IMR-90 (cell line): ENCODE measurements at regions not wholly inside any gene's neighbourhood (a gene's known extent, or its start where the extent isn't known, plus 50 kb on each side); places are given as distances from the start of the nearest gene placed in this dataset.

Experiments used
- ATAC-seq: fragments of 200-7000 bp; cut with Tn5 transposase; 2 replicates; pipeline ENCODE4 v1.9.1; 2020; ENCODE audit warnings: low read depth, mild to moderate bottlenecking, moderate library complexity
- BruUV-seq: library from RNA; stranded (reverse); fragments of 400-500 nt; replicated peaks from 2 replicates; lab custom pipeline; 2021; lab: Mats Ljungman, UMichigan
- CTCF ChIA-PET: fragments of 300-600 bp; formaldehyde crosslinking; extraction: SDS; loops from one replicate; lab custom pipeline; 2021; ENCODE audit warnings: antibody characterized with exemption; lab: Yijun Ruan, JAX
- POLR2A ChIA-PET: fragments of 300-600 bp; sonication (Branson Sonifier 250); formaldehyde crosslinking; loops from one replicate; lab custom pipeline; 2022; ENCODE audit warnings: antibody characterized with exemption; ENCODE audit not compliant: unreplicated experiment; lab: Charles Lee
- DNase-seq: peaks from one replicate; pipeline ENCODE4 v3.0.0; 2013
- H2AFZ ChIP-seq: replicated peaks from 2 replicates; pipeline ENCODE3; 2013; ENCODE audit warnings: low read length, mild to moderate bottlenecking; ENCODE audit not compliant: poor library complexity
- H2AK5ac ChIP-seq: 2 replicates; pipeline ENCODE4 v1.6.1; 2013; ENCODE audit warnings: low read depth, low read length, inconsistent platforms
- H2AK9ac ChIP-seq: replicated peaks from 2 replicates; pipeline ENCODE3; 2013; ENCODE audit warnings: mild to moderate bottlenecking, low read depth, low read length, moderate library complexity; ENCODE audit not compliant: poor library complexity
- H2BK120ac ChIP-seq: 2 replicates; pipeline ENCODE4 v1.6.1; 2013; ENCODE audit warnings: low read depth, low read length, inconsistent platforms
- H2BK15ac ChIP-seq: 3 replicates; pipeline ENCODE4 v1.6.1; 2013; ENCODE audit warnings: low read depth, low read length, inconsistent platforms
- H2BK20ac ChIP-seq: 2 replicates; pipeline ENCODE4 v1.6.1; 2013; ENCODE audit warnings: low read depth, mild to moderate bottlenecking, inconsistent platforms, low read length, moderate library complexity
- H2BK5ac ChIP-seq: 2 replicates; pipeline ENCODE4 v1.6.1; 2013; ENCODE audit warnings: mild to moderate bottlenecking, low read depth, low read length, inconsistent platforms; ENCODE audit not compliant: poor library complexity, severe bottlenecking
- H3K14ac ChIP-seq: replicated peaks from 2 replicates; pipeline ENCODE4 v1.6.1; 2013; ENCODE audit warnings: low read depth, low read length, inconsistent platforms
- H3K18ac ChIP-seq: 2 replicates; pipeline ENCODE4 v1.6.1; 2013; ENCODE audit warnings: low read depth, low read length, control low read depth
- H3K23ac ChIP-seq: 2 replicates; pipeline ENCODE4 v1.6.1; 2013; ENCODE audit warnings: low read depth, low read length, inconsistent platforms
- H3K27ac ChIP-seq: 2 replicates; pipeline ENCODE4 v1.5.1; 2013; ENCODE audit warnings: mild to moderate bottlenecking, control low read depth, low read length; ENCODE audit not compliant: insufficient read depth
- H3K27me3 ChIP-seq: 2 replicates; pipeline ENCODE4 v1.6.1; 2013; ENCODE audit warnings: low read length; ENCODE audit not compliant: control insufficient read depth, insufficient read depth
- H3K36me3 ChIP-seq: 2 replicates; pipeline ENCODE4 v1.6.1; 2013; ENCODE audit warnings: low read length, mixed read lengths; ENCODE audit not compliant: control insufficient read depth, insufficient read depth
- H3K4ac ChIP-seq: 2 replicates; pipeline ENCODE4 v1.6.1; 2013; ENCODE audit warnings: low read depth, low read length, inconsistent platforms
- H3K4me1 ChIP-seq: 2 replicates; pipeline ENCODE4 v1.6.1; 2013; ENCODE audit warnings: low read length, mixed read lengths; ENCODE audit not compliant: control insufficient read depth, insufficient read depth
- H3K4me2 ChIP-seq: 2 replicates; pipeline ENCODE4 v1.6.1; 2013; ENCODE audit warnings: low read depth, mild to moderate bottlenecking, control low read depth, low read length, moderate library complexity
- H3K4me3 ChIP-seq: 2 replicates; pipeline ENCODE4 v1.5.1; 2013; ENCODE audit warnings: low read depth, mild to moderate bottlenecking, control low read depth, low read length, moderate library complexity; ENCODE audit not compliant: insufficient read depth
- H3K56ac ChIP-seq: 2 replicates; pipeline ENCODE4 v1.6.1; 2013; ENCODE audit warnings: low read length, inconsistent platforms; ENCODE audit not compliant: insufficient read depth; ENCODE audit errors: extremely low read depth
- H3K79me1 ChIP-seq, 2 experiments: 2 replicates each; pipeline ENCODE4 v1.6.1; 2013; ENCODE audit warnings: low read length in 2 of 2, inconsistent platforms in 1 of 2, low read depth in 1 of 2
- H3K9ac ChIP-seq: 2 replicates; pipeline ENCODE4 v1.6.1; 2013; ENCODE audit warnings: low read depth, low read length, control low read depth
- H3K9me1 ChIP-seq: 2 replicates; pipeline ENCODE4 v1.6.1; 2013; ENCODE audit warnings: low read length, inconsistent platforms; ENCODE audit not compliant: insufficient read depth
- H3K9me3 ChIP-seq: 2 replicates; pipeline ENCODE4 v1.6.1; 2013; ENCODE audit warnings: low read length; ENCODE audit not compliant: control insufficient read depth, insufficient read depth
- H4K20me1 ChIP-seq: 2 replicates; pipeline ENCODE4 v1.6.1; 2013; ENCODE audit warnings: low read length, inconsistent platforms; ENCODE audit not compliant: insufficient read depth
- H4K5ac ChIP-seq: 2 replicates; pipeline ENCODE4 v1.6.1; 2013; ENCODE audit warnings: mild to moderate bottlenecking, low read depth, low read length, control low read depth
- H4K8ac ChIP-seq, 2 experiments: 2 replicates each; pipeline ENCODE4 v1.6.1; 2013; ENCODE audit warnings: low read depth in 2 of 2, low read length in 2 of 2, control low read depth in 1 of 2, inconsistent platforms in 1 of 2
- H4K91ac ChIP-seq: 2 replicates; pipeline ENCODE4 v1.6.1; 2013; ENCODE audit warnings: low read depth, low read length, inconsistent platforms; ENCODE audit not compliant: insufficient read depth
- FOS ChIP-seq: fragments of 150-350 bp; IDR thresholded peaks from 2 replicates; pipeline ENCODE4 v1.6.1; 2016; ENCODE audit warnings: low read depth, low read length
- WGBS, 2 experiments: methylation state at CpG; one replicate each; pipeline versions ENCODE4 v1.1.5 to v1.1.7; 2013; ENCODE audit warnings: missing lambda C conversion rate in 2 of 2; ENCODE audit not compliant: insufficient read length in 1 of 2; ENCODE audit errors: extremely low coverage in 2 of 2; 5-methylcytosine and 5-hydroxymethylcytosine counted together
- dilution Hi-C: fragments of 300-500 bp; cut with HindIII; formaldehyde crosslinking; loops from one replicate; pipeline ENCODE4 v1.14.3; 2018; ENCODE audit warnings: low sequenced_read_pairs; ENCODE audit not compliant: unreplicated experiment
- in situ Hi-C: fragments of 300-500 bp; cut with MboI; formaldehyde crosslinking; loops from 3 replicates; pipeline ENCODE4 v1.14.3; 2019; ENCODE audit warnings: low sequenced_read_pairs, inconsistent platforms, mixed read lengths
- intact Hi-C: fragments of 100-400 bp; cut with micrococcal nuclease; formaldehyde crosslinking; loops from 2 replicates; pipeline ENCODE4 v1.10.0; 2022

DNA sequence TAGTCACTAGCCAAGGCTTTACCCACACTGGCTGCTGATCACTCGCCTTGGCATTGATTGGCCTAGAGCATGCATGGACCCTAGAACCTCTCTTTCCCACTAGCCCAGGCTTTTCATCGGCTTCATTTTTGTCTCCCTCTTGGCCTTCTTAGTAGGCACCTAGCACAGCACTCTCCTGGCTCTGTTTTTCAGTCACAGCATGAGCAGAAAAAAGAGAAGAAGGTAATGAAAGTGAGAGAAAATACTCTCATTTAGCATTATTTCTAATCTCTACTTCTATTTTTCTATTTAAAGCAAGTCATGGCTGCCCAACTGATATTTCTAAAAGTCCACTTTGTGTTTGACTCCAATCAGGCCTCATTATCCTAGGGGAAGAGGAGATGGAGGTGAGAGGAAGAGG lies 267.2 kb downstream of the FBXO8 start:
- no peak overlapping the region for H3K4me2 ChIP-seq

More for the DNA sequence above, 267.2 kb downstream of the FBXO8 start:
- no peak overlapping the region for H2BK5ac ChIP-seq
- no peak overlapping the region for H4K8ac ChIP-seq
- H2BK120ac ChIP-seq: no peak overlapping the region
- H3K27me3 ChIP-seq: no peaks in the 10 kb centered on the region
- no peak overlapping the region for H3K56ac ChIP-seq
- no peak overlapping the region for H3K27ac ChIP-seq
- ChIA-PET POLR2A (no interaction called here), CTCF (no interaction called here)
- H3K9me1 ChIP-seq: no peaks in the 10 kb centered on the region
- no peak overlapping the region for H3K14ac ChIP-seq
- no peak overlapping the region for H3K4me3 ChIP-seq
- no peak overlapping the region for H2BK15ac ChIP-seq
- no peaks in the 10 kb centered on the region for H4K20me1 ChIP-seq
- H2BK20ac ChIP-seq: no peak overlapping the region
- H3K9ac ChIP-seq: no peak overlapping the region
- no peak for TF ChIP-seq FOS
- no peak overlapping the region for H3K4ac ChIP-seq
- BruUV-seq: no TSS peak
- H2AK9ac ChIP-seq: no peak overlapping the region
- no peak overlapping the region for H4K5ac ChIP-seq
- in situ Hi-C loops (no loop called here), dilution Hi-C loops (no loop called here), intact Hi-C loops (no loop called here)
- WGBS, 2 experiments: no CpG with 5 or more reads among the region's 2 CpGs
- H3K18ac ChIP-seq: no peak overlapping the region
- DNase-seq (no peak), ATAC-seq (no peak)
- no peaks in the 10 kb centered on the region for H3K4me1 ChIP-seq
- no peak overlapping the region for H2AK5ac ChIP-seq
- no peaks in the 10 kb centered on the region for H3K79me1 ChIP-seq
- no peak overlapping the region for H3K23ac ChIP-seq
- H3K36me3 ChIP-seq: no peaks in the 10 kb centered on the region
- H2AFZ ChIP-seq: no peak overlapping the region
- H4K91ac ChIP-seq: no peak overlapping the region
- no peaks in the 10 kb centered on the region for H3K9me3 ChIP-seq
